NB4 (cell line): ENCODE measurements at regions not wholly inside any gene's neighbourhood (a gene's known extent, or its start where the extent isn't known, plus 50 kb on each side); places are given as distances from the start of the nearest gene placed in this dataset.

ENCODE experiments used
- MYC ChIP-seq: IDR thresholded peaks from 2 replicates; pipeline ENCODE4 v1.6.1; 2011; ENCODE audit warnings: low read depth, low read length
- POLR2A ChIP-seq: IDR thresholded peaks from 2 replicates; pipeline ENCODE4 v1.6.1; 2011; ENCODE audit warnings: mild to moderate bottlenecking; ENCODE audit not compliant: insufficient read length; ENCODE audit errors: extremely low read depth
- TF ChIP-seq, protein P1 (sequence below): IDR thresholded peaks from one replicate; pipeline ENCODE4 v1.5.1; 2012; ENCODE audit warnings: low read depth, low read length

GRCh38 chr5:125440905-125441304 is 694.5 kb upstream of the ZNF608 start:
- TF ChIP-seq, protein P1, sequence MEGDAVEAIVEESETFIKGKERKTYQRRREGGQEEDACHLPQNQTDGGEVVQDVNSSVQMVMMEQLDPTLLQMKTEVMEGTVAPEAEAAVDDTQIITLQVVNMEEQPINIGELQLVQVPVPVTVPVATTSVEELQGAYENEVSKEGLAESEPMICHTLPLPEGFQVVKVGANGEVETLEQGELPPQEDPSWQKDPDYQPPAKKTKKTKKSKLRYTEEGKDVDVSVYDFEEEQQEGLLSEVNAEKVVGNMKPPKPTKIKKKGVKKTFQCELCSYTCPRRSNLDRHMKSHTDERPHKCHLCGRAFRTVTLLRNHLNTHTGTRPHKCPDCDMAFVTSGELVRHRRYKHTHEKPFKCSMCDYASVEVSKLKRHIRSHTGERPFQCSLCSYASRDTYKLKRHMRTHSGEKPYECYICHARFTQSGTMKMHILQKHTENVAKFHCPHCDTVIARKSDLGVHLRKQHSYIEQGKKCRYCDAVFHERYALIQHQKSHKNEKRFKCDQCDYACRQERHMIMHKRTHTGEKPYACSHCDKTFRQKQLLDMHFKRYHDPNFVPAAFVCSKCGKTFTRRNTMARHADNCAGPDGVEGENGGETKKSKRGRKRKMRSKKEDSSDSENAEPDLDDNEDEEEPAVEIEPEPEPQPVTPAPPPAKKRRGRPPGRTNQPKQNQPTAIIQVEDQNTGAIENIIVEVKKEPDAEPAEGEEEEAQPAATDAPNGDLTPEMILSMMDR = no peak
- TF ChIP-seq POLR2A (no peak), MYC (no peak)
